Inferior parietal cortex (tissue), 1 donor: ENCODE measurements at regions not wholly inside any gene's neighbourhood (a gene's known extent, or its start where the extent isn't known, plus 50 kb on each side); places are given as distances from the start of the nearest gene placed in this dataset.
"Not testable (repeated sequence)": the region's sequence is repeated elsewhere in the genome, so short reads cannot be mapped to it uniquely, and the experiment has no call there.

Source experiments
- DNase-seq: peaks from one replicate; pipeline ENCODE4 v3.0.0-alpha.2; 2016; ENCODE audit errors: extremely low spot score

GRCh38 chr16:77066896-77067496 lies 124.0 kb upstream of the MON1B start:
- DNase-seq, result no peak

GRCh38 chr16:77067900-77068299 lies 123.1 kb upstream of the MON1B start:
- DNase-seq, result no peak

- no peak for DNase-seq
Observed at GRCh38 chr16:77068402-77068801, 122.6 kb upstream of the MON1B start.

- no peak for DNase-seq
Observed at GRCh38 chr16:77069929-77070328, 121.1 kb upstream of the MON1B start.

GRCh38 chr16:77070683-77071082 lies 120.3 kb upstream of the MON1B start:
- no peak for DNase-seq

- DNase-seq, result no peak
Observed at GRCh38 chr16:77076839-77077238, 114.2 kb upstream of the MON1B start.

- no peak for DNase-seq
Observed at GRCh38 chr16:77077256-77077922, 113.6 kb upstream of the MON1B start.

GRCh38 chr16:77085981-77086380 lies 105.0 kb upstream of the MON1B start:
- DNase-seq, result no peak

- DNase-seq, result no peak
Observed at GRCh38 chr16:77090062-77090461, 100.9 kb upstream of the MON1B start.

GRCh38 chr16:77093309-77093708 lies 97.7 kb upstream of the MON1B start:
- no peak for DNase-seq

- no peak for DNase-seq
Observed at GRCh38 chr16:77093999-77094398, 97.0 kb upstream of the MON1B start.

GRCh38 chr16:77111056-77111565 lies 79.9 kb upstream of the MON1B start:
- no peak for DNase-seq

GRCh38 chr16:77112746-77113145 lies 78.2 kb upstream of the MON1B start:
- DNase-seq, result no peak

- no peak for DNase-seq
Observed at GRCh38 chr16:77113835-77114234, 77.2 kb upstream of the MON1B start.

GRCh38 chr16:77114361-77114760 lies 76.6 kb upstream of the MON1B start:
- not testable (repeated sequence) for DNase-seq

GRCh38 chr16:77116856-77117255 lies 74.1 kb upstream of the MON1B start:
- no peak for DNase-seq

GRCh38 chr16:77117707-77118106 lies 73.3 kb upstream of the MON1B start:
- no peak for DNase-seq

- DNase-seq, result no peak
Observed at GRCh38 chr16:77131398-77131797, 59.6 kb upstream of the MON1B start.

- no peak for DNase-seq
Observed at GRCh38 chr16:77132051-77132618, 58.9 kb upstream of the MON1B start.

GRCh38 chr16:77133706-77134105 lies 57.3 kb upstream of the MON1B start:
- DNase-seq, result no peak

GRCh38 chr16:77137045-77137444 lies 53.9 kb upstream of the MON1B start:
- DNase-seq, result no peak
